Lung (tissue), 11 donors: ENCODE measurements at regions not wholly inside any gene's neighbourhood (a gene's known extent, or its start where the extent isn't known, plus 50 kb on each side); places are given as distances from the start of the nearest gene placed in this dataset.

Source experiments
- ATAC-seq: fragments of 200-7000 bp; cut with Tn5 transposase; one replicate; pipeline ENCODE4 v1.9.1; 2020; ENCODE audit warnings: moderate number of reproducible peaks; ENCODE audit not compliant: insufficient read depth, low FRiP score
- DNase-seq, 3 donors: peaks; one replicate each; pipeline ENCODE4 v3.0.0-alpha.2; 2013 to 2017
- H3K27ac ChIP-seq, 2 donors: one replicate each; pipeline ENCODE4 v1.5.1; 2013; ENCODE audit warnings: mild to moderate bottlenecking in 2 of 2, moderate library complexity in 2 of 2, control low read depth in 1 of 2, inconsistent platforms in 1 of 2, low read depth in 1 of 2, low read length in 1 of 2
- H3K27me3 ChIP-seq, 3 donors: one replicate each; pipeline ENCODE4 v1.5.1; 2013; ENCODE audit warnings: low read length in 2 of 3; ENCODE audit not compliant: control insufficient read depth in 3 of 3, insufficient read depth in 3 of 3
- H3K36me3 ChIP-seq, 4 donors: one replicate each; pipeline ENCODE4 v1.5.1; 2013; ENCODE audit warnings: low read length in 4 of 4, mild to moderate bottlenecking in 1 of 4, moderate library complexity in 1 of 4; ENCODE audit not compliant: control insufficient read depth in 4 of 4, insufficient read depth in 4 of 4
- H3K4me1 ChIP-seq, 5 donors: one replicate each; pipeline ENCODE4 v1.5.1; 2013; ENCODE audit warnings: low read length in 5 of 5, mild to moderate bottlenecking in 2 of 5, moderate library complexity in 1 of 5; ENCODE audit not compliant: control insufficient read depth in 5 of 5, insufficient read depth in 5 of 5
- H3K4me3 ChIP-seq: one replicate; pipeline ENCODE4 v1.5.1; 2013; ENCODE audit warnings: mild to moderate bottlenecking, control low read depth, moderate library complexity
- H3K9ac ChIP-seq, 2 donors: one replicate each; pipeline ENCODE4 v1.5.1; 2013; ENCODE audit warnings: low read length in 2 of 2, control low read depth in 1 of 2; ENCODE audit not compliant: insufficient read depth in 1 of 2
- H3K9me3 ChIP-seq, 4 donors: one replicate each; pipeline ENCODE4 v1.5.1; 2013; ENCODE audit warnings: low read length in 3 of 4, mild to moderate bottlenecking in 1 of 4, moderate library complexity in 1 of 4; ENCODE audit not compliant: control insufficient read depth in 4 of 4, insufficient read depth in 3 of 4
- CTCF ChIP-seq: IDR thresholded peaks from 2 replicates; pipeline ENCODE4 v1.5.1; 2012; ENCODE audit warnings: mild to moderate bottlenecking; ENCODE audit errors: control extremely low read depth, extremely low read depth
- WGBS, 2 donors: extraction: QIAGEN DNeasy Blood & Tissue Kit; methylation state at CpG; one replicate each; pipeline ENCODE4 v1.1.7; 2013; 5-methylcytosine and 5-hydroxymethylcytosine counted together
- donor health status: control.
- donor health status: control.
- donor health status: Bipolar disorder and iron deficiency.
- donor health status: healthy.
- donor health status: DM: yes; HTN: yes; CAD: no.

GRCh38 chr10:93165367-93165766, 91.7 kb downstream of the CYP26A1 start:
- H3K27me3 ChIP-seq, result no peaks in the 10 kb centered on the region
- no peaks in the 10 kb centered on the region for H3K36me3 ChIP-seq
- H3K4me3 ChIP-seq, result no peak overlapping the region
- TF ChIP-seq CTCF, result no peak
- H3K27ac ChIP-seq, result no peak overlapping the region
- no peaks in the 10 kb centered on the region for H3K4me1 ChIP-seq
- ATAC-seq (no peak), DNase-seq (no peak)
- WGBS, 2 donors, result 89 to 95% methylated on average over 4 of the region's 4 CpGs
- H3K9ac ChIP-seq, result no peak overlapping the region
- H3K9me3 ChIP-seq, result no peaks in the 10 kb centered on the region

- no peaks in the 10 kb centered on the region for H3K27me3 ChIP-seq
- no peak overlapping the region for H3K27ac ChIP-seq
- TF ChIP-seq CTCF, result no peak
- WGBS, 2 donors, result 83% methylated on average over 4 of the region's 4 CpGs
- ATAC-seq (no peak), DNase-seq (no peak)
- peaks cover 0 to 4% (median 0%) of the 10 kb centered on the region in 4 donors for H3K9me3 ChIP-seq
- no peak overlapping the region for H3K9ac ChIP-seq
- H3K4me3 ChIP-seq, result no peak overlapping the region
- H3K36me3 ChIP-seq, result no peaks in the 10 kb centered on the region
- H3K4me1 ChIP-seq, result no peaks in the 10 kb centered on the region
These were observed 92.4 kb downstream of the CYP26A1 start for GRCh38 chr10:93166134-93166533.

- peaks cover 0 to 4% (median 0%) of the 10 kb centered on the region in 5 donors for H3K4me1 ChIP-seq
- H3K36me3 ChIP-seq, result no peaks in the 10 kb centered on the region
- no peaks in the 10 kb centered on the region for H3K27me3 ChIP-seq
- no peak for TF ChIP-seq CTCF
- ATAC-seq (no peak), DNase-seq (no peak)
- no peak overlapping the region for H3K4me3 ChIP-seq
- H3K9ac ChIP-seq, result no peak overlapping the region
- H3K9me3 ChIP-seq, result peaks cover 0 to 4% (median 0%) of the 10 kb centered on the region in 4 donors
- H3K27ac ChIP-seq, result no peak overlapping the region
These were observed 98.1 kb downstream of the CYP26A1 start for GRCh38 chr10:93171837-93172236.
